ENCODE measurements at regions not wholly inside any gene's neighbourhood (a gene's known extent, or its start where the extent isn't known, plus 50 kb on each side); places are given as distances from the start of the nearest gene placed in this dataset.

GRCh38 chr6:88321306-88321705 lies 155.2 kb upstream of the CNR1 start:
- no peak for DNase-seq (ENCODE audit: low spot score)

- no peak for DNase-seq (ENCODE audit: low spot score)
Measured at GRCh38 chr6:88311561-88311960, 145.4 kb upstream of the CNR1 start.

GRCh38 chr6:88304520-88304919 lies 138.4 kb upstream of the CNR1 start:
- no peak for DNase-seq (ENCODE audit: low spot score)

- no peak for DNase-seq (ENCODE audit: low spot score)
Measured at GRCh38 chr6:88302769-88303225, 136.7 kb upstream of the CNR1 start.

- DNase-seq (ENCODE audit: low spot score) = no peak
Measured at GRCh38 chr6:88301888-88302768, 136.0 kb upstream of the CNR1 start.

GRCh38 chr6:88301256-88301655 lies 135.1 kb upstream of the CNR1 start:
- no peak for DNase-seq (ENCODE audit: low spot score)

GRCh38 chr6:88298066-88298845 lies 132.1 kb upstream of the CNR1 start:
- no peak for DNase-seq (ENCODE audit: low spot score)

GRCh38 chr6:88296694-88297093 lies 130.5 kb upstream of the CNR1 start:
- no peak for DNase-seq (ENCODE audit: low spot score)

- no peak for DNase-seq (ENCODE audit: low spot score)
Measured at GRCh38 chr6:88295663-88296062, 129.5 kb upstream of the CNR1 start.

- DNase-seq (ENCODE audit: low spot score) = no peak
Measured at GRCh38 chr6:88294702-88295101, 128.6 kb upstream of the CNR1 start.

- DNase-seq (ENCODE audit: low spot score) = peak; percentile 8
Measured at GRCh38 chr6:88290411-88290810, 124.3 kb upstream of the CNR1 start.

- no peak for DNase-seq (ENCODE audit: low spot score)
Measured at GRCh38 chr6:88287696-88288095, 121.5 kb upstream of the CNR1 start.

- no peak for DNase-seq (ENCODE audit: low spot score)
Measured at GRCh38 chr6:88276331-88276730, 110.2 kb upstream of the CNR1 start.

- no peak for DNase-seq (ENCODE audit: low spot score)
Measured at GRCh38 chr6:88268508-88268907, 102.4 kb upstream of the CNR1 start.

GRCh38 chr6:88266126-88266525 lies 100.0 kb upstream of the CNR1 start:
- no peak for DNase-seq (ENCODE audit: low spot score)

- DNase-seq (ENCODE audit: low spot score) = no peak
Measured at GRCh38 chr6:88263591-88263990, 97.4 kb upstream of the CNR1 start.

GRCh38 chr6:88262332-88262731 lies 96.2 kb upstream of the CNR1 start:
- DNase-seq (ENCODE audit: low spot score) = no peak

GRCh38 chr6:88251301-88251700 lies 85.2 kb upstream of the CNR1 start:
- no peak for DNase-seq (ENCODE audit: low spot score)

GRCh38 chr6:88248709-88249321 lies 82.7 kb upstream of the CNR1 start:
- DNase-seq (ENCODE audit: low spot score) = no peak

GRCh38 chr6:88246654-88247053 lies 80.5 kb upstream of the CNR1 start:
- DNase-seq (ENCODE audit: low spot score) = no peak

- DNase-seq (ENCODE audit: low spot score) = no peak
Measured at GRCh38 chr6:88244721-88245120, 78.6 kb upstream of the CNR1 start.

- DNase-seq (ENCODE audit: low spot score) = no peak
Measured at GRCh38 chr6:88238901-88239300, 72.8 kb upstream of the CNR1 start.

- peak; percentile 45 for DNase-seq (ENCODE audit: low spot score)
Measured at GRCh38 chr6:88238065-88238464, 71.9 kb upstream of the CNR1 start.
